ENCODE measurements at regions not wholly inside any gene's neighbourhood (a gene's known extent, or its start where the extent isn't known, plus 50 kb on each side); places are given as distances from the start of the nearest gene placed in this dataset.
"Not testable (repeated sequence)": the region's sequence is repeated elsewhere in the genome, so short reads cannot be mapped to it uniquely, and the experiment has no call there.

DNA sequence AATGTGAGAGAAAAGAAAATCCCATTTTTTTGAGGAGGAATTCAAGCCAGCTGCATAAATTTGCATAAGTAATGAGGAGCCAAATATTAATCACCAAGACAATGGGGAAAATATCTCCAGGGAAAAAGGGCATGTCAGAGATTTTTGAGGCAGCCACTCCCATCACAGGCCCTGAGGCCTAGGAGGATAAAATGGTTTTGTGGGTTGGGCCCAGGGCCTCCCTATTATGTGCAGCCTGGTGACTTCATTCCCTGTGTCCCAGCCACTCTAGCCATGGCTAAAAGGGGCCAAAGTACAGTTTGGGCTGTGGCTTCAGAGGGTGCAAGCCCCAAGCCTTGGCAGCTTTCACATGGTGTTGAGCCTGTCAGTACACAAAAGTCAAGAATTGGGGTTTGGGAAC is 1051.0 kb upstream of the FOXG1 start:
- Histone ChIP-seq H3K4me3 (no peak overlapping the region), H3K27ac (no peak overlapping the region), H3K9me3 (ENCODE audit: low read depth, low read length) (no peaks in the 10 kb centered on the region), H3K36me3 (ENCODE audit: insufficient read depth, low read length) (no peaks in the 10 kb centered on the region), H3K9ac (ENCODE audit: insufficient read length) (no peak overlapping the region)
- TF ChIP-seq POLR2AphosphoS5 (IDR thresholded peaks at IDR 0.05; ENCODE audit: borderline replicate concordance, low read depth, low read length) (no peak), FOXP2 (optimal IDR thresholded peaks at IDR 0.05; ENCODE audit: control extremely low read depth, extremely low read length, insufficient read depth) (no peak), EZH2 (IDR thresholded peaks at IDR 0.05) (no peak)
- no peak for DNase-seq (ENCODE audit: low read depth, low spot score)

DNA sequence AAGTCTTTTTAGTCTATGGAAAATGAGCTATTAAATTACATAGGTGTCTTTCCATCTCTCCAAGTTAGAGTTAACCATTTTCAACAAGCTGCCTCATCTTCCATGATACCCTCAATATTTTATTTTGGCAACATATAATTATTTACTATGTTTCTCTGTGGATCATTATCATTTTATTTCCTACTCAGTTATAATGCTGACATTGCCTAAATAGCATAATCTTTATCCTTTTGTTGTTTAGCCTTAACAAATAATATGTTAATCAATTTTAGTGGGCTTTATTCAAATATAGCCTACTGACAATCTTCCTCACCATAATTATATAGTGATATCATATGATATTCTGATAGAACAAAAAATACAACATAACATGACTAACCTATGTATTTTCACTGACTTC is 1044.8 kb upstream of the FOXG1 start:
- Histone ChIP-seq H3K9me3 (ENCODE audit: low read depth, low read length) (no peaks in the 10 kb centered on the region), H3K27ac (no peak overlapping the region), H3K36me3 (ENCODE audit: insufficient read depth, low read length) (no peaks in the 10 kb centered on the region), H3K9ac (ENCODE audit: insufficient read length) (no peak overlapping the region), H3K4me3 (no peak overlapping the region)
- no peak for DNase-seq (ENCODE audit: low read depth, low spot score)
- TF ChIP-seq FOXP2 (optimal IDR thresholded peaks at IDR 0.05; ENCODE audit: control extremely low read depth, extremely low read length, insufficient read depth) (no peak), EZH2 (IDR thresholded peaks at IDR 0.05) (no peak), POLR2AphosphoS5 (IDR thresholded peaks at IDR 0.05; ENCODE audit: borderline replicate concordance, low read depth, low read length) (no peak)

DNA sequence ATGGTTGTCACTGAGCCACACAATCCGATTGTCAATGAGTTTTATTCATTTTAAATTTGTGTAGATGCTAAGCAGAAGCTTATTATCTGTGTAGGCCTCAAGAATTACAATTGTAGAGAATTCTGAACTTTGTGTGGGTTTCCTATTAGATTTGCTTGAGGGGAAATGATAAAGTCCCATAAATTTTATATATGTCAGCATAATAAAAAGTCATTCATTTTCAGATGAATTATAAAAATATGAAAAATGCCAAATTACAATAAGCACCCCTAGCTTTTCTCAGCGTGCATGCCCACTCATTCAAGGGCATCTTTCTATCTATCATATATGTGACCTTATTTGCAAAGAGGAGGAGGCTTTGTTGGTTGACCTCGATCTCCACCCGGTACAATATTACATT is 1041.1 kb upstream of the FOXG1 start:
- TF ChIP-seq FOXP2 (optimal IDR thresholded peaks at IDR 0.05; ENCODE audit: control extremely low read depth, extremely low read length, insufficient read depth) (no peak), POLR2AphosphoS5 (IDR thresholded peaks at IDR 0.05; ENCODE audit: borderline replicate concordance, low read depth, low read length) (no peak)
- Histone ChIP-seq H3K27ac (no peak overlapping the region), H3K9ac (ENCODE audit: insufficient read length) (no peak overlapping the region), H3K36me3 (ENCODE audit: insufficient read depth, low read length) (no peaks in the 10 kb centered on the region), H3K4me3 (no peak overlapping the region), H3K9me3 (ENCODE audit: low read depth, low read length) (no peaks in the 10 kb centered on the region)
- no peak for DNase-seq (ENCODE audit: low read depth, low spot score)

DNA sequence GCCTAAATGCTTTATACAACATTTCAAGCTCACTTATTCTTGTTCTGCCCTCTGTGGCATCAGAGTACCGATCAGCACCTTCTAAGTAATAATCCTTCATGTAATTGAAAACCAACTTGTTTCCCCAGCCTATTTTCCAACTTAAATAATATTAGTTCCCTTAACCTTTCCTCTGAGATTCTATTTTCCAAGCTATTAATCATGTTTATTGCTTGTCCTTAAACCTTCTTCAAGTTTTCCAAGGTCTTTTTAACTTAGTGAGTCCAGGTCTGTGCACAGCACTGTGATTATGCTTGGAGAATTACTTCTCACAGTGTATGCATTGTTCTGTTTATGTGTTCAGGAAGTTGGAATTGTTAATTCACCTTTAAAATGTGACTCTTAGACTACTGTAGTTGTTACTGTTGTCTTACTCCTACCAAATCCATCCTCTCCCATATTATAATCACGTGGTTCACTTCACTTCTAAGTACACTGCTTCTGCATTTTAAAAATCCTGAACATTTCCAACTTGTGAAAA is 1039.3 kb upstream of the FOXG1 start:
- Histone ChIP-seq H3K4me3 (no peak overlapping the region), H3K36me3 (ENCODE audit: insufficient read depth, low read length) (no peaks in the 10 kb centered on the region), H3K9ac (ENCODE audit: insufficient read length) (no peak overlapping the region), H3K27ac (no peak overlapping the region), H3K9me3 (ENCODE audit: low read depth, low read length) (no peaks in the 10 kb centered on the region)
- no peak for DNase-seq (ENCODE audit: low read depth, low spot score)
- TF ChIP-seq POLR2AphosphoS5 (IDR thresholded peaks at IDR 0.05; ENCODE audit: borderline replicate concordance, low read depth, low read length), result no peak
- no peak for TF ChIP-seq EZH2 (IDR thresholded peaks at IDR 0.05)
- no peak for TF ChIP-seq FOXP2 (optimal IDR thresholded peaks at IDR 0.05; ENCODE audit: control extremely low read depth, extremely low read length, insufficient read depth)

DNA sequence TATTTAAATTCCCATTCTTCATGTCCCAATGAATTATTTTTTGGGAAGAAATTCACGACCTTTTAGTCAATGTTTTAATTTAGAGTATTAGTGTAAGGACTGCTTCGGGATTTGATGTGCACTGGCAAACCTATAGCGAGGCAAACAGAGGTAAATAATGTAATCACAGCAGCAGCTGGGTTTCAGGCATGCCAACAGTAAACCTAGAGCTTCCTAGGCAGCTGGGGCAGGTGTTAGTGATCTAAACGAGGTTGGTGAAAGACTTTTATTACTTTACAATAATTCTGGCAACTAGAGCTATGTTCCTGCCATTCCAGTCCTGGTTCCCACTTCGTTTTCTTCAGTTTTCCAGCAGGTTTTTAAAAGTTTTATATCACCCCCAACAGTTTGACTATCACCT is 1036.4 kb upstream of the FOXG1 start:
- H3K36me3 ChIP-seq (ENCODE audit: insufficient read depth, low read length), result no peaks in the 10 kb centered on the region
- TF ChIP-seq POLR2AphosphoS5 (IDR thresholded peaks at IDR 0.05; ENCODE audit: borderline replicate concordance, low read depth, low read length), result no peak
- no peak for TF ChIP-seq FOXP2 (optimal IDR thresholded peaks at IDR 0.05; ENCODE audit: control extremely low read depth, extremely low read length, insufficient read depth)
- TF ChIP-seq EZH2 (IDR thresholded peaks at IDR 0.05), result no peak
- H3K9ac ChIP-seq (ENCODE audit: insufficient read length), result no peak overlapping the region
- no peaks in the 10 kb centered on the region for H3K9me3 ChIP-seq (ENCODE audit: low read depth, low read length)
- no peak overlapping the region for H3K27ac ChIP-seq
- H3K4me3 ChIP-seq, result no peak overlapping the region
- DNase-seq (ENCODE audit: low read depth, low spot score), result no peak

DNA sequence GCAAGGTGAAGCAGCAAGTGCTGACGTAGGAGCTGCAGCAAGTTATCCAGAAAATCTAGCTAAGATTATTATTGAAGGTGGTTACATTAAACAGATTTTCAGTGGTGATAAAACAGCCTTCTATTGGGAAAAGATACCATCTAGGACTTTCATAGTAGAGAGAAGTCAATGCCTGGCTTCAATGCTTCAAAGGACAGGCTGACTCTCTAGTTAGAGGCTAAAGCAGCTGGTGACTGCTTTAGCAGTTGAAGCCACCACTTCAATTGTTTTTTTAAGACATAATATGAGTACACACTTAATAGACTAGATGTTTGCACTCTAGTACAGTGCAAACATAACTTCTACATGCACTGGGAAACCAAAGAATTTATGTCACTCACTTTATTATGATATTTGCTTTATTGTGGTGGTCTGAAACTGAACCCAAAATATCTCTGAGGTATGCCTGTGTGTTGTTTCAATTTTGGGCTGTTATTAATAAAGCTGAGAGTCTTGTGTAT is 1026.9 kb upstream of the FOXG1 start:
- Histone ChIP-seq H3K4me3 (no peak overlapping the region), H3K27ac (no peak overlapping the region), H3K9me3 (ENCODE audit: low read depth, low read length) (no peaks in the 10 kb centered on the region), H3K9ac (ENCODE audit: insufficient read length) (no peak overlapping the region), H3K36me3 (ENCODE audit: insufficient read depth, low read length) (no peaks in the 10 kb centered on the region)
- no peak for TF ChIP-seq EZH2 (IDR thresholded peaks at IDR 0.05)
- no peak for TF ChIP-seq POLR2AphosphoS5 (IDR thresholded peaks at IDR 0.05; ENCODE audit: borderline replicate concordance, low read depth, low read length)
- TF ChIP-seq FOXP2 (optimal IDR thresholded peaks at IDR 0.05; ENCODE audit: control extremely low read depth, extremely low read length, insufficient read depth), result no peak
- DNase-seq (ENCODE audit: low read depth, low spot score), result no peak

DNA sequence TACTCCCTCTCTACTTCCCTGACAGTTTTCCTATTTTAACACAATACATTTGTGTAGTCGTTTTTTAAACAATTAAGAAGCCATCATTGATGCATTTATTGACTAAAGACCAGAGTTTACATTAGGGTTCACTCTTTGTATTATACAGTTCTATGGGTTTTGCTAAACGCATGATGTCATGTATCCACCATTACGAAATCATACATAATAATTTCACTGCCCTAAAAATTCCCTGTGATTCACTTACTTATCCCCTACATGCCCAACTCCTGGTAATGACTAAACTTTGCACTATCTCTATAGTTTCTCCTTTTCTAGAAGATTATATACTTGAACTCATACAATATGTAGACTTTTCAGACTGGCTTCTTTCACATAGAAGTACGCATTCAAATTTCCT is 1016.5 kb upstream of the FOXG1 start:
- Histone ChIP-seq H3K4me3 (no peak overlapping the region), H3K36me3 (ENCODE audit: insufficient read depth, low read length) (no peaks in the 10 kb centered on the region), H3K9ac (ENCODE audit: insufficient read length) (no peak overlapping the region), H3K27ac (no peak overlapping the region), H3K9me3 (ENCODE audit: low read depth, low read length) (no peaks in the 10 kb centered on the region)
- TF ChIP-seq POLR2AphosphoS5 (IDR thresholded peaks at IDR 0.05; ENCODE audit: borderline replicate concordance, low read depth, low read length) (no peak), EZH2 (IDR thresholded peaks at IDR 0.05) (no peak), FOXP2 (optimal IDR thresholded peaks at IDR 0.05; ENCODE audit: control extremely low read depth, extremely low read length, insufficient read depth) (no peak)
- DNase-seq (ENCODE audit: low read depth, low spot score), result no peak

DNA sequence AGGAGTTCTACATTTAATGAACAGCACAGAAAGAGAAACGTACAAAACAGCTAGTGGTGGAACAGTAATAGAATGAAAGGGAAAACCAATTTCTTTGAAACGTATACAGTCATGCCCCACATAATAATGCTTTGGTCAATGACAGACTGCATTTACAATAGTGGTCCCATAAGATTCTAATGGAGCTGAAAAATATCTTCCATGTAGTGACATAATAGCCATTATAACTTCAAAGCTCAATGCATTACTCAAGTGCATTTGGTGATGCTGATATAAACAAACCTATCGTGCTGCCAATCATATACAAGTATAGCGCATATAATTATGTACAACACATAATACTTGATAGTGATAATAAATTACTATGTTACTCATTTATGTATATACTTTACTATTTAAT is 1008.9 kb upstream of the FOXG1 start:
- not testable (repeated sequence) for DNase-seq (ENCODE audit: low read depth, low spot score); H3K36me3 ChIP-seq (ENCODE audit: insufficient read depth, low read length); H3K4me3 ChIP-seq; H3K9me3 ChIP-seq (ENCODE audit: low read depth, low read length); H3K9ac ChIP-seq (ENCODE audit: insufficient read length); H3K27ac ChIP-seq

DNA sequence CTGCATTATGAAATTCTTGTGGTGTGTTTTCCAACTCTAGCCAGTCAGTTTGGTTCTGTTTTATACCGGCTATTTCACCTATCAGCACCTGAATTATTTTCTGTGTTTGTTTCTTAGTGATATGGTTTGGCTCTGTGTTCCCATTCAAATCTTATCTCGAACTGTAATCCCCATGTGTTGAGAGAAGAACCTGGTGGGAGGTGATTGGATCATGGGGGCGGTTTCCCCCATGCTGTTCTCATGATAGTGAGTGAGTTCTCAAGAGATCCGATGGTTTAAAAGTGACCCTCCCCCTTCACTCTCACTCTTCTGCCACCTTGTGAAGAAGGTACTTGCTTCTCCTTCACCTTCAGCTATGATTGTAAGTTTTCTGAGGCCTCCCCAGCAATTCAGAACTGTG is 1006.2 kb upstream of the FOXG1 start:
- H3K9ac ChIP-seq (ENCODE audit: insufficient read length); DNase-seq (ENCODE audit: low read depth, low spot score); H3K4me3 ChIP-seq; H3K36me3 ChIP-seq (ENCODE audit: insufficient read depth, low read length); H3K27ac ChIP-seq; H3K9me3 ChIP-seq (ENCODE audit: low read depth, low read length): not testable (repeated sequence)

DNA sequence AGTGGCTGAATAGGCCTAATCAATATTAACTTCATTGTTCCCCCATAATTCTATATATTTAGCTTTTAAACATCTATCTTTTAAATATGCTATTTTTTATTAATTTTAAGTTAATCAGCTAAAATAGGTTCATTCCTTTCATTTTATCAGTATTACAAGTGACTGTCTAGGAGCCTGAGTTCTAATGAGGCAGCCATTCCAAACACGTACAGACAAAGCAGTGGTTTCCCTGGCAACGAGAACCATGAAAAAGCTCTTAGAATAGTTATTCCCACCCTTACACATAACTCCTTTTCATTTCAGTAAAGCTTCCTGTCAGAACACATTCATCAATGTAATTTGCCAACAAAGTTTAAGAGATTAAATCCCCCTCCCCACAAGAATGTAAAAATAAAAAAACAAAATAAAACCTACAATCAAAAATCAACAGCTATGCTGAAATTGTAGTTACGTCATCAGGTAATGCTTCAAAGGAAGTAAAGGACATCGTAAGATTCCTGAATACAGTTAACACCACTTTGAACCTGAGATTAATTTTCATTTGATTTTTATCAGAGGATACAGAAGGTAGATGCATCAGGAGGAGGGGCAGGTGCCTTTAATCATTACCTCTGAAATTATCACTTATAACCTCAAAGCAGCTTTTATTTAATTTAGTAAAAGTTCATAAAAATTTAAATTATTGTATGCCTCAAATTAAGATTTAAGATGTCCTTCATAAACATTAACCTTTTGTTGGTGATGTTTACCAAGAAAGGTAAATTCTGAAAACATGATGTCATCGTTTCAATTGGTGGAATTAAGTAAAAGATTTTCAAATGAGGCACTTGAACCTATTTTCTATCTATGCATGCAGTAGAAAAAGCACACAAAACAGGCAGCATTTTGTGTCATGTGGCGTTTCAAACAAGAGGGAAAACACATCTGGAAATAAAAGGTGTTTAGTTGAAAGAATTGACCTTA is 967.2 kb upstream of the FOXG1 start:
- DNase-seq (ENCODE audit: low read depth, low spot score); H3K36me3 ChIP-seq (ENCODE audit: insufficient read depth, low read length); H3K9ac ChIP-seq (ENCODE audit: insufficient read length); H3K27ac ChIP-seq; H3K4me3 ChIP-seq; H3K9me3 ChIP-seq (ENCODE audit: low read depth, low read length): not testable (repeated sequence)

DNA sequence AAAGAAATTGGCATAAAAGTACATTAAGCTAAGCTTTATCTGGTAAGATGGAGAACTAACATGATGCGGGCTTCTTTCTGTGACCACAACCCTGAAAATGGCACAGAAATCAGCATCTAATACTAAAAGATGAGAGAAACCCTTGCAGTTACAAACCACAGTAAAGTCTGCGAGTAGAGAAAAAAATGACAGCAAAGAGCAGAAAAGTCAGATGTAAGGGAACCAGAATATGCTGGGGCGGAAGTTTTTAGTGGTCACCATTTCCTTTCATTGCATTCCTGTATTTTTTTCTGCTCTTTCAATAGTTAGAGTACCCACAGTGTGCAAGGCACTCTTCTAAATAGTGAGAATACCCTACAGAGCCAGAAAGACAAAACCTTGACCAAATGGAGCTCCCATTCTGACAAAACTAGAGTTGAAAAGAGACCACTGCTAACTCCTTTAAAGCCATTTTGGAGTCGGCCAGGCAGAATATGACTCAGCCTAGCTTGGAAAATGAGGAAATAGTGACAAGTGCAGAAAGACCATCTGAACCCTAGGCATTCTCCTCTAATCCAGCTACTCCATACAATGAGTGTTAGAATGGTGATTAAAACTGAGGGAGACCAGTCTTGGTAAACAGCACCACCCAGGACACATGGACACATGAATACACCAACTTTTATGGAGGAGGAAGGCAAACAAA is 948.7 kb upstream of the FOXG1 start:
- H3K4me3 ChIP-seq; H3K9me3 ChIP-seq (ENCODE audit: low read depth, low read length); H3K9ac ChIP-seq (ENCODE audit: insufficient read length); DNase-seq (ENCODE audit: low read depth, low spot score); H3K36me3 ChIP-seq (ENCODE audit: insufficient read depth, low read length); H3K27ac ChIP-seq: not testable (repeated sequence)

DNA sequence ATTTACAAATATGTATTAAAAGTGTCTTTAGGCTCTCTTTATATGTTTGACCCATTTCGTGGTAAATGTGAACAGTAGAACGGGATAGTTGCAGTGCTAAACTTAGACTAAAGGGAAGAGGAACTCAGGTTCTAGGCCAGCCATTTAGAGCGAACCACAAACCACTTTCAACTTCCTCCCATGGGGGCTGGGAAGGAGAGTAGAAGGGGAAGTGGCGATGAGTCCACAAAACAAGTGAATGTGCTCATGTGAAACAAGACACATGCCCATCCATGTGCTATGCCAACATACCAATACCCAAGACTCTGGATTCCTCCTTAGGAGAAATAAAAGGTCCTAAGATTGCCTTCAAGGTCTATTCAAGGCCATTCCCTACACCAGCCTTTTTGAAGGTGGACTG is 940.4 kb upstream of the FOXG1 start:
- not testable (repeated sequence) for H3K36me3 ChIP-seq (ENCODE audit: insufficient read depth, low read length); H3K4me3 ChIP-seq

More for the DNA sequence above, 940.4 kb upstream of the FOXG1 start:
- not testable (repeated sequence) for H3K27ac ChIP-seq; DNase-seq (ENCODE audit: low read depth, low spot score); H3K9ac ChIP-seq (ENCODE audit: insufficient read length); H3K9me3 ChIP-seq (ENCODE audit: low read depth, low read length)
